HG02870 (cell line): ENCODE measurements at regions not wholly inside any gene's neighbourhood (a gene's known extent, or its start where the extent isn't known, plus 50 kb on each side); places are given as distances from the start of the nearest gene placed in this dataset.

Experiments used
- ATAC-seq: cut with Tn5 transposase; IDR thresholded peaks from one replicate; pipeline ENCODE4 v1.9.1; 2021; ENCODE audit warnings: mild to moderate bottlenecking, moderate library complexity; ENCODE audit not compliant: unreplicated experiment

- ATAC-seq, result no peak
Measured at GRCh38 chr3:127132876-127133275, 60.1 kb upstream of the PRR23E start.

- no peak for ATAC-seq
Measured at GRCh38 chr3:127133971-127134370, 59.0 kb upstream of the PRR23E start.

GRCh38 chr3:127134466-127134865 is 58.5 kb upstream of the PRR23E start:
- no peak for ATAC-seq

- ATAC-seq, result no peak
Measured at GRCh38 chr3:127134887-127135240, 58.1 kb upstream of the PRR23E start.

- no peak for ATAC-seq
Measured at GRCh38 chr3:127135241-127136023, 57.5 kb upstream of the PRR23E start.

GRCh38 chr3:127136024-127136600 is 56.8 kb upstream of the PRR23E start:
- no peak for ATAC-seq

- ATAC-seq, result no peak
Measured at GRCh38 chr3:127136706-127137105, 56.2 kb upstream of the PRR23E start.

GRCh38 chr3:127137113-127137512 is 55.8 kb upstream of the PRR23E start:
- no peak for ATAC-seq

GRCh38 chr3:127137757-127138536 is 55.0 kb upstream of the PRR23E start:
- ATAC-seq, result no peak

- ATAC-seq, result no peak
Measured at GRCh38 chr3:127139601-127140500, 53.1 kb upstream of the PRR23E start.

GRCh38 chr3:127140501-127141460 is 52.1 kb upstream of the PRR23E start:
- no peak for ATAC-seq

GRCh38 chr3:127141921-127142730 is 50.8 kb upstream of the PRR23E start:
- ATAC-seq, result no peak
